ENCODE measurements at regions not wholly inside any gene's neighbourhood (a gene's known extent, or its start where the extent isn't known, plus 50 kb on each side); places are given as distances from the start of the nearest gene placed in this dataset.

- no peak overlapping the region for H3K4me3 ChIP-seq (replicated peaks; ENCODE audit: insufficient read depth, low read length)
- DNase-seq (ENCODE audit: low read depth in 1 of 2, low spot score in 1 of 2), result no peak
- TF ChIP-seq POLR2AphosphoS5 (IDR thresholded peaks at IDR 0.05; ENCODE audit: low read depth) (no peak), CTCF (IDR thresholded peaks at IDR 0.05; ENCODE audit: insufficient read depth, low read length) (no peak), REST (IDR thresholded peaks at IDR 0.05; ENCODE audit: insufficient replicate concordance, low read depth) (no peak), GABPA (IDR thresholded peaks at IDR 0.05; ENCODE audit: low read depth) (no peak), SPI1 (IDR thresholded peaks at IDR 0.05; ENCODE audit: borderline replicate concordance, low read depth) (no peak)
- no peak overlapping the region for H3K27ac ChIP-seq (replicated peaks)
- no peaks in the 10 kb centered on the region for H3K27me3 ChIP-seq (ENCODE audit: insufficient read depth, poor library complexity, severe bottlenecking)
Measured at GRCh38 chr11:11122749-11123148, 230.3 kb downstream of the CSNK2A3 start.

GRCh38 chr11:11119917-11120316 is 233.1 kb downstream of the CSNK2A3 start:
- Histone ChIP-seq H3K27ac (replicated peaks) (no peak overlapping the region), H3K27me3 (ENCODE audit: insufficient read depth, poor library complexity, severe bottlenecking) (no peaks in the 10 kb centered on the region), H3K4me3 (replicated peaks; ENCODE audit: insufficient read depth, low read length) (no peak overlapping the region)
- no peak for TF ChIP-seq CTCF (IDR thresholded peaks at IDR 0.05; ENCODE audit: insufficient read depth, low read length)
- no peak for DNase-seq (ENCODE audit: low read depth in 1 of 2, low spot score in 1 of 2)

- Histone ChIP-seq H3K27me3 (ENCODE audit: insufficient read depth, poor library complexity, severe bottlenecking) (no peaks in the 10 kb centered on the region), H3K27ac (replicated peaks) (no peak overlapping the region), H3K4me3 (replicated peaks; ENCODE audit: insufficient read depth, low read length) (no peak overlapping the region)
- no peak for DNase-seq (ENCODE audit: low read depth in 1 of 2, low spot score in 1 of 2)
- TF ChIP-seq REST (IDR thresholded peaks at IDR 0.05; ENCODE audit: insufficient replicate concordance, low read depth) (no peak), CTCF (IDR thresholded peaks at IDR 0.05; ENCODE audit: insufficient read depth, low read length) (no peak), SPI1 (IDR thresholded peaks at IDR 0.05; ENCODE audit: borderline replicate concordance, low read depth) (no peak), GABPA (IDR thresholded peaks at IDR 0.05; ENCODE audit: low read depth) (no peak), POLR2AphosphoS5 (IDR thresholded peaks at IDR 0.05; ENCODE audit: low read depth) (no peak)
Measured at GRCh38 chr11:11117730-11118129, 235.3 kb downstream of the CSNK2A3 start.

GRCh38 chr11:11115475-11115874 is 237.6 kb downstream of the CSNK2A3 start:
- Histone ChIP-seq H3K27me3 (ENCODE audit: insufficient read depth, poor library complexity, severe bottlenecking) (no peaks in the 10 kb centered on the region), H3K4me3 (replicated peaks; ENCODE audit: insufficient read depth, low read length) (no peak overlapping the region), H3K27ac (replicated peaks) (no peak overlapping the region)
- TF ChIP-seq POLR2AphosphoS5 (IDR thresholded peaks at IDR 0.05; ENCODE audit: low read depth) (no peak), CTCF (IDR thresholded peaks at IDR 0.05; ENCODE audit: insufficient read depth, low read length) (no peak)
- no peak for DNase-seq (ENCODE audit: low read depth in 1 of 2, low spot score in 1 of 2)

Measured in HL-60 (cell line).